Putamen (tissue), 1 donor: ENCODE measurements at regions not wholly inside any gene's neighbourhood (a gene's known extent, or its start where the extent isn't known, plus 50 kb on each side); places are given as distances from the start of the nearest gene placed in this dataset.
"Not testable (repeated sequence)": the region's sequence is repeated elsewhere in the genome, so short reads cannot be mapped to it uniquely, and the experiment has no call there.

Source experiments
- DNase-seq: peaks from one replicate; pipeline ENCODE4 v3.0.0-alpha.2; 2016; ENCODE audit warnings: low spot score

GRCh38 chr12:54799966-54800365 is 54.4 kb upstream of the MUCL1 start:
- DNase-seq: not testable (repeated sequence)

DNA sequence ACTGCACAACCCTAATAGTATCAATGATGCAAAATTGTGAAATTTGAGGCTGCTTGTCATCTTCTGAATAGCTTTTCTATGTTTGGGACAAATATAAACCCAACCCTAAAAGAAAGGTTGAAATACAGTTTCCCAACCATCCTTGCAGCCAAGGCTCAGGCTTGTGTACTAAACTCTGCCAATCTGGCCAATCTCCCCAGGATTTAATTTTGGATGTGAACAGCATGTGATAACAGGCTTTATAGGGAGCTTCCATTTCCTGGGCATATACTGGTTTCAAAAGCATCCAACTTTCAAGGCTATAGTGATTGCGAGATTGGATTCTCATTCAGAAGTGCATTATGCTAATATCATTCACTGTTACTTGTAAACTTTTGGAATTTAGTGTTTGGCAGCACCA is 55.7 kb upstream of the MUCL1 start:
- DNase-seq: no peak

DNA sequence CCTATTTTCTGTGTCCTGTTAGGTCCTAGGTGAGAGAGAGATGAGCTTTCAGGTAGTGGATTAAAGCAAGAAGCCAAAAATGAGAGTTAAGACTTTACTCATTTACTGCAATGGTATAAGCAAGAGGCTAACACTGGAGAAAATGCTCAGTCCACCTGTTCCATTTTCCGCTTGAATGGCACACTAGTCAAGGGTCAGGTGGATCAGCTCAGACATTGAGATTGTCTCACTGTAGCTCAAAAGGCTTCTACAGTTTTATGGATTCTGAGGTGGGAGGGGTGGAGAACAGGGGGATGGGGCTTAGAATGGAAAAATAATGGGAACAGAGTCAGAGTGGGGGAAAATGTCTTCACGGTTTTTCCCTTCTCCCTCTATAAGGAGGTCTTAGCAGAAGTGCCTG is 57.3 kb upstream of the MUCL1 start:
- no peak for DNase-seq

DNA sequence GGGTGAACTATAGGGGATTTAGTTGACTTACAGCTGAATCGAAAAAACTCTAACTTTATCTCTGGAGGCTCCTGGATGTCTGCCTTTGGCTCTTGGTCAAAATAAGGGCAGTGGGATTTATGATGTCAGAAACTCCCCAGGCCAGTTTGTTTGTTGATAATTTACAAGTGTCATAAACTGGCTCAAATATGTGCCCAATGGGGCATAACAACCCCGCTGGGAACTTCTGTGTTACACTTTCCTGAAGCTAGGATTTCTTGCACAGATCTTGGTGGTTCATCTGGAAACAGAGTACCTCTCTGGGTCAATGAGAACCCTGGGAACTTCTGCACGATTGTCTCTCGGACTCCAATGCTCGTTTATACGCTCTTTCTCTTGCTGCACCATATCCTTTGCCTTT is 58.7 kb upstream of the MUCL1 start:
- no peak for DNase-seq

DNA sequence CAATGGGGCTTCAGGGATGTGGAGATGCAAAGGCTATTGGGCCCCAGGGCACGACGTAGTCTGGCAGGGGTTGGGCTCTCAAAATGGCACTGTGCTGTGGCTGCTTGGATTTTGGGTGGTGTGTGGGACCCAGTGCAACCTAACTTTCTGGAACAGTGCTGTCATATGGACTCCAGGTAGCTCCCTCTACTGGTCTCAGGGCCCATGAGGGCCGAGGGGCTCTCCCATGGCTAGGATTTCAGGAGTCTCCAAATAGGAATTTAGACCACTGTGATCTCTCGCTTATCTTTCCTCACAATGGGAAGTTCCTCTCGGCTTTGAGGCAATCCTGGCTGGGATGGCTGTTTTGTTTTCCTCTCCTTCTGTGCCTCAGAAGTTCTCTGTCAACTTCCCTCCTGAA is 68.2 kb upstream of the MUCL1 start:
- DNase-seq: no peak

DNA sequence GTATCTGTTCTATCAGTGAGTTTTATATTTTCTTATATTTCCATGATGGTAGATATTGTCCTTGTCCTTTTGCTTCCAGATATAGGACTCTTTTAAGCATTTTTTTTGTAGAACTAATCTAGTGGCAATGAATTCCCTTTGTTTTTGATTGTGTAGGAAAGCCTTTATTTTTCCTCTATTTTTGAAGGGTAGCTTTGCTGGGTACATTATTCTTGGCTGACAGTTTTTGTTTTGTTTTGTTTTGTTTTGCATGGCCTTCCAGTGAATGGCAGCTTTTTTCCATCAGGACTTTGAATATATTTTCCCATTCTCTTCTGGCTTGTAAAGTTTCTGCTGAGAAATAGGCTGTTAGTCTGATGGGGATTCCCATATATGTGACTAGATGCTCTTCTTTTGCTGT is 70.2 kb upstream of the MUCL1 start:
- DNase-seq: no peak

GRCh38 chr12:54777031-54777430 is 77.3 kb upstream of the MUCL1 start:
- DNase-seq: not testable (repeated sequence)

DNA sequence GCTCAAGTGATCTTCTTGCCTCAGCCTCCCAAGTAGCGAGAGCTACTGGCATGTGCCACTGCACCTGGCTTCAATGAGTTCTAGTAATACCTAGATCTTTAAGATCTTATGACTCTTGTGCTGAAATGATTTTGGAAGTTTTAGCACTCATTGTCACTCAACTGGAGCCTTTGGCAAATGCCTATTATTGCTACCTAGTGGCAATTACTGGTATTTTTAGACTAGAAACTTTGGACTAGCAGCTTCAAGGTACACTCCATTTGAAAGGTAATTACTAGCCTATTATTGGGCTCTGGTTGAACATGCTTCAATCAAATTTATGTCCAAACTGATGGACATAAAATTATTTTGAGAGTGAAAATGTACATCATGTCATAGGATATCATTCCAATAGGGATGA is 80.7 kb upstream of the MUCL1 start:
- no peak for DNase-seq

GRCh38 chr12:54765652-54766051 is 88.7 kb upstream of the MUCL1 start:
- no peak for DNase-seq

DNA sequence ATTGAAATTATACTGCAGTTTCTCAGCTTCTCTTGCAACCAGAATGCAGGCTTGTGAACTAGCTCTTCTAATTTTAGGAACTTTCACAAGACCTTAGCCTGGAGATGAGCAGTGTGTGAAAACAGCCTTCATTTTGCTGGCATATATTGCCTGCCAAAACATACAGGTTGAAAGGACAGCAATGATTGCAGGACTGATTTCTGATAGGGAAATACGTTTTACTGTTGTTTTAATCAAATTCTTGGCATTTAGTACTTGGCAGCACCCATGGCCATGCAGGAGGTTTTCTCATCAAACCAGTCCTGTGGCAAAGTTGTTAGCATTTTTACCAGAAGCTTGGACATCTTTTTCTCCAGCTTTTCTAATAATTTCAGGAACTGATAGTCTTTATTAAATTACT is 91.9 kb upstream of the MUCL1 start:
- DNase-seq: no peak

DNA sequence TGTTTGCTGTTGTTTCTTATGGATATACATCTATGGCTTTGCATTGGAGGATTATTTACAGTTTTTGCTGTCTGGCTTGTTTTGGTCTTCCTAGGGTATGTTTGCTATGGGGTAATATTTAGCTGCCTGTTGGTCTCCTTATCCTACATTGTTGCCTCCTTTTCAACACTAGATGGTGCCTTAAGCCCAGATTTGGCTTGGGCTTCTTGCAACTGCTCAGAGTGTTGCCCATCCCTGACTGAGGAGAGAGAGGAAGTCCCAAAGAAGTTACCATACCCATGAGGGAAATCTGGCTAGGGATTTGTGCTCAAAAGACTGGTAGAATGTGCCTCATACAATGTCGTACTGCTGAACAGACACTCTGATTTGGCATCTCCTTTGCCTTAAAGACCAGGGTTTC is 94.6 kb upstream of the MUCL1 start:
- DNase-seq: no peak

DNA sequence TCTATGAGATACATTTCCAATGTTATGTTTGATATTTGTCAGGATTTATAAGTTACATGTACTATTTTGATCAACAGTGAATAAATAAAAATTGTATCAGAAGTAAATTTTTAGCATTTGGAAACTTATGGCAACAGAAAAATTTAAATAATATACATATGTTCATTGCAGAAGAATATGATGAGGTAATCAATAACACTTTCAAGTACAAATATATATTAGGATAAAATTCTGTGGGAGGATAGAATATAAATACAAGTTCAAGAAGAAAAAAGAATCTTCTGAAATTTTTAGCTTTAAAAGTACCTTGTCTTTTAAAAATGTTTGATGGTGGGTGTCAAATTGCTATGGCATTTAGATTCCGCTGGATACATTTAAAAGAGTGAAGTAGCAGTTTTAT is 102.8 kb upstream of the MUCL1 start:
- DNase-seq: peak; percentile 32

DNA sequence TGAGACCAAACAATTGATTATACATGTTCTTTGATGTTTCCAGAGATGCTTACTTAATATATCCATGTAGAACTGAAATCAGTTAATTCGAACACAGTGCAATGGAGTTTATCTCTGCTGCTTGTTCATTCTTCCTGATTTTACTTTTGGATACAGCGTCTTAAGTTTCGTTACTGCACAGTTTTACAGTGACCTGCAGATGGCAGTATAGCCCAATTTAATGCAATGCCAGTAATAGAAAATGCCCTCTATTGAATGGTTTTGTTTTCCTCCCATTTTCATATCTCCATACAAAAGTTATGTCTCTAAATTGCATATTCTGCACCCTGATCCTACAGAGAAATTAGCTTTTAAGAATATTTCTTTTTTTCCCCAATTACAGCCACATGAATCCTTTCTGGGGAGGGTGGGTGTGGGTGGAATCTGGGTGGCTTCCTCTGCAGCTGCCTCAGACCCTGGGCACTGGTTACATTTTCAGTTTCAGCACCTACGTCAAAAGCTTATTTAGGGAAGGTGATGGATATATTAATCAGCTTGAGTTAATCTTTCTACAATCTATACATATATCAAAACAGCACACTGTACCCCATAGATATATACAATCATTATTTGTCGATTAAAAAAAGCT is 101.1 kb upstream of the DCD start:
- peak; percentile 45 for DNase-seq

GRCh38 chr12:54744590-54744989 is 96.4 kb upstream of the DCD start:
- no peak for DNase-seq

DNA sequence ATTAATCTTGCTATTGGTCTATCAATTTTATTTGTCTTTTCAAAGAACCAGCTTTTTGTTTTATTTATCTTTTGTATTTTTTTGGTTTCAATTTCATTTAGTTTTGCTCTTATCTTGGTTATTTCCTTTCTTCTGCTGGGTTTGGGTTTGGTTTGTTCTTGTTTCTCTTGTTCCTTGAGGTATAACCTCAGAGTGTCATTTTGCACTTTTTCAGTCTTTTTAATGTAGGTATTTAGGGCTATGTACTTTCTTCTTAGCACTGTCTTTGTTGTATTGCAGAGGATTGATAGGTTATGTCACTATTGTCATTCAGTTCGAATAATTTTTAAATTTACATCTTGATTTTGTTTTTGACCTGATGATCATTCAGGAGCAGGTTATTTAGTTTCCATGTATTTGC is 92.7 kb upstream of the DCD start:
- DNase-seq: no peak

DNA sequence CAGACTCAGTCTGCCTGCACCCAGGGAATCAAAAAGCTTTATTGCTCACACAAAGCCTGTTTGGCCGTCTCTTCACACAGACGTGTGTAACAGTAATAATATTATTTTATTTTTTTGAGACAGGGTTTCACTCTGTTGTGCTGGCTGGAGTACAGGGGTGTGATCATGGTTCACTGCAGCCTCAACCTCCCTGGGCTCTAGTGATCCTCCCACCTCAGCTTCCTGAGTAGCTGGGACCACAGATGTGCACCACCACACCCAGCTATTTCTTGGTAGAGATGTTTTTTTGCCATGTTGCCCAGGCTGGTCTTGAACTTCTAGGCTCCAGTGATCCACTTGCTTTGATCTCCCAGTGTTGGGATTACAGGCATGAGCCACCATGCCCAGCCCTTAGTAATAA is 88.4 kb upstream of the DCD start:
- no peak for DNase-seq

DNA sequence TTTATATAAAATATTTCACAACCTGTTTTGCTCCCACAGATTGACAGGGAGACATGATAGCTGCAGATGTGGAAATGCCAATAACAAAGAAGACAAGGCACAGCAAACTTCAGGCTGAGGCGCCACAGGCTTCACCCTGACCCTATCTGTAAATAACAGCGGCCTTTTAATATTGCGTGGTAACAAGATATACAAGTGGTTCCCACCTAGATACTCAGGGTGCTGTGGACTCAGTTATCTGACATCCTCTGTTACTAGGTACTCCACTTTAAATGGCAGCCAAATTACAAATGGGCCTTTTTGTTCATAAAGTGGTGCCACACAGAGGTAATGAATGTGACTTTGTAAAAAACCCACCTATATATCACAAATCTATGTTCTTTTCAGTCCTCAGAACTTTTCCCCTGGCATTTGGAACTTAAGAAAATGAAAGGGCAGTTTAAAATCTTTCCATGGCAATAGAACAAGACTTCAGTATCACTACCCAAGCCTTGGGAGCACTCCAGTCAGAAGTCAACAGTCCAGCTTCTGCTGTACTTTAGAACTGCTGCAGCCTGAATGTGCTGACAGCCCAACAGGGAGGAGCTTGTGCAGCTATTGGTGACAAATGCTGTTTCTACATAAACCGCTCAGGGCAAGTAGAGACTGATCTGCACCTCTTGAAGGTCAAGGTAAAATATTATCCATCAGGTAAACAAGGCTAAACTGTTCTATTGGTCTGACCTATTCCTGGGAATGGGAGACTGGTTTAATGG is 86.2 kb upstream of the DCD start:
- no peak for DNase-seq

DNA sequence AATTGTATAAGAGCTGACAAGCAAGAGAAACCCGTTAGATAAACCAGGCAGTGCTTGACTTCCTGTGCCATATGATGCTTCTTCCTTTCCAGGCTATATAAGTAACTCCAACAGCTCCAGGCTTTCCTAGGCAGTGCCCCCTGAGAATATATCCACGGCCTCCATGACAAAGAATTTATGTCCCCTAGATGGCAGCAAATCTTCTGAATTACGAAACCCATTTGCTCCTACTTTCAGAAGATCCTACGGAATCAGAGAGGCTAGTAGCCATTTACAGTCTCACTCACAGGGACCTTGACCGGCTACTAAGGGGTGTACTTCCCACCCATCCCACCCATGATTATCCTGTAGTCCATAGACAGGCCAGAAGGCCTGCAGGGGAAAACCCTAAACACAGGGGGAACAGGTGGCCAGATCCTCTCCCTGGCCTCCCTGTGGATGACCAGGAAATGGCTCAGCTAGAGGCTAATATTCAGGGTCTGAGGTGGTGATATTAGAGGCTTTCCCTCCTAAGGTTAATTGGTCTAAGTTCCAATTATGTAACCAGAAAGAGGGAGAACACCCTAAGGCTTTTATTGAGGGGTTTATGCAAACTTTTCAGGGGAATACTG is 77.2 kb upstream of the DCD start:
- no peak for DNase-seq

GRCh38 chr12:54723379-54724256 is 75.5 kb upstream of the DCD start:
- DNase-seq: no peak

- DNase-seq: no peak
These were observed 73.1 kb upstream of the DCD start for GRCh38 chr12:54721312-54721711.

DNA sequence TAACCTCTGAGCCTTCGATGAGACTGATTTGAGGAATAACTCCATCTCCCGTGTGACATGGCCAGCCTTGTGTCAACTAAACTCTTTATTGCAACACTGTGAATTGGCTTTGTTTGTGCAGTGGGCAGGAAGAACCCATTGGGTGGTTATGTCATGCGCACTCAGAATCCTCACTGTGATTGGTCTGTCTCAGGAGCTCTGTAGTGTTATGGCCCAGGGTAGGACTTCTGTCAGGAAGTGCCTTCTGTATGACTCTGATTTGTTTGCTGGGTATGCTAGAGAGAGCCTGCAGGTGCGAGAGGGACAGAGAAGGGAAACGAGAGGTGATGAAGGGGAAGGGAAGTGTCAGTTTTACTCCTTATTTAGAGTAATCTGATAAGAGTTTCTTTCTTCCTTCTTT is 71.5 kb upstream of the DCD start:
- no peak for DNase-seq

GRCh38 chr12:54716261-54716660 is 68.1 kb upstream of the DCD start:
- DNase-seq: no peak

DNA sequence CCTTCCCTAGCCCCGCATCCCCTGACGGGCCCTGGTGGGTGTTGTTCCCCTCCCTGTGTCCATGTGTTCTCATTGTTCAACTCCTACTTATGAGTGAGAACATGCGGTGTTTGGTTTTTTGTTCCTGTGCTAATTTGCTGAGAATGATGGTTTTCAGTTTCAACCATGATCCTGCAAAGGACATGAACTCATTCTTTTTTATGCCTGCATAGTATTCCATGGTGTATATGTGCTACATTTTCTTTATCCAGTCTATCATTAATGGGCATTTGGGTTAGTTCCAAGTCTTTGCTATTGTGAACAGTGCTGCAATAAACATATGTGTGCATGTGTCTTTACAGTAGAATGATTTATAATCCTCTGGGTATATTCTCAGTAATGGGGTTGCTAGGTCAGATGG is 65.7 kb upstream of the DCD start:
- DNase-seq: not testable (repeated sequence)
